Smooth muscle cell (in vitro differentiated cells): ENCODE measurements at regions not wholly inside any gene's neighbourhood (a gene's known extent, or its start where the extent isn't known, plus 50 kb on each side); places are given as distances from the start of the nearest gene placed in this dataset.

Experiments used
- DNase-seq: peaks from one replicate; lab custom pipeline; 2025; ENCODE audit not compliant: unreplicated experiment; lab: John Stamatoyannopoulos, UW
- H2AFZ ChIP-seq: fragments of 200-600 bp; sonication (generic); 2 replicates; pipeline ENCODE4 v1.6.0; 2016; ENCODE audit warnings: antibody characterized with exemption, low read depth, mild to moderate bottlenecking
- H3F3A ChIP-seq: fragments of 200-600 bp; sonication (generic); 2 replicates; pipeline ENCODE4 v1.6.0; 2017; ENCODE audit warnings: antibody characterized with exemption, low read depth
- H3K27ac ChIP-seq: fragments of 200-600 bp; sonication (generic); 2 replicates; pipeline ENCODE4 v1.5.1; 2016; ENCODE audit warnings: low read depth, mild to moderate bottlenecking
- H3K27me3 ChIP-seq: fragments of 200-600 bp; sonication (generic); 2 replicates; pipeline ENCODE4 v1.6.1; 2016; ENCODE audit warnings: low read depth, mild to moderate bottlenecking
- H3K36me3 ChIP-seq: fragments of 200-600 bp; sonication (generic); 2 replicates; pipeline ENCODE4 v1.5.1; 2016; ENCODE audit warnings: low read depth
- H3K4me1 ChIP-seq: fragments of 200-600 bp; sonication (generic); 2 replicates; pipeline ENCODE4 v1.5.1; 2016; ENCODE audit warnings: low read depth
- H3K4me2 ChIP-seq: fragments of 200-600 bp; sonication (generic); 2 replicates; pipeline ENCODE4 v1.6.0; 2016; ENCODE audit warnings: mild to moderate bottlenecking
- H3K4me3 ChIP-seq: fragments of 200-600 bp; sonication (generic); 2 replicates; pipeline ENCODE4 v1.5.1; 2016; ENCODE audit warnings: mild to moderate bottlenecking
- H3K79me2 ChIP-seq: fragments of 200-600 bp; sonication (generic); 2 replicates; pipeline ENCODE4 v1.6.0; 2016; ENCODE audit warnings: low read depth, mild to moderate bottlenecking
- H3K9ac ChIP-seq: fragments of 200-600 bp; sonication (generic); 2 replicates; pipeline ENCODE4 v1.6.0; 2016; ENCODE audit warnings: low read depth
- H3K9me3 ChIP-seq: fragments of 200-600 bp; sonication (generic); replicated peaks from 2 replicates; pipeline ENCODE4 v1.5.1; 2016; ENCODE audit warnings: low read depth
- H4K20me1 ChIP-seq: fragments of 200-600 bp; sonication (generic); 2 replicates; pipeline ENCODE4 v1.6.0; 2016; ENCODE audit warnings: low read depth
- CTCF ChIP-seq: fragments of 200-600 bp; sonication (generic); IDR thresholded peaks from 2 replicates; pipeline ENCODE4 v1.5.1; 2017; ENCODE audit warnings: borderline replicate concordance, mild to moderate bottlenecking, antibody characterized with exemption; ENCODE audit not compliant: insufficient read depth, poor library complexity, severe bottlenecking
- WGBS: methylation state at CpG from one replicate; pipeline ENCODE4 v1.1.7; 2016; ENCODE audit warnings: low lambda C conversion rate; 5-methylcytosine and 5-hydroxymethylcytosine counted together

DNA sequence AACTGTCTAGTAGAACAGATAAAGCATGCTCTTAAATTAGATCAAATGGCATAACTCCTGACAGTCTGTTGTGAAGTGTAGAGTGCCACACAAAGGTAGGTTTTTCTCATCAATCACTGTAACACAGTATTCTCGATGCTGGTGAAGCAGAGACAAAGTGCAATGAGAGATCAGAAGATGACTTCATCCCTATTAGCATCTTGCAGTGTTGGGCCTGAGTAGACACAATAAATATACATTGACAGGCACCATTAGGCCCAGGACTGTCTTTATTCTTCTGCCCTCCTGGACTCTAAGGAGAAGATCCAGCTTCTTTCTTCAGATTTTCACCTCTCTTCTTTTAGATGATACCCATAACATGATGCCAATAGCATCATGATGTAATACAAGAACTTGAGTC, 478.0 kb upstream of the TENM4 start:
- 89% methylated on average over 1 of the region's 1 CpG for WGBS
- Histone ChIP-seq H3K9me3 (no peaks in the 10 kb centered on the region), H3K4me2 (no peak overlapping the region), H3K4me1 (no peaks in the 10 kb centered on the region), H3K79me2 (no peaks in the 10 kb centered on the region), H3K4me3 (no peak overlapping the region), H4K20me1 (no peaks in the 10 kb centered on the region), H3K27ac (no peak overlapping the region), H2AFZ (no peak overlapping the region), H3F3A (no peaks in the 10 kb centered on the region), H3K9ac (no peak overlapping the region), H3K27me3 (peaks cover under 1% of the 10 kb centered on the region), H3K36me3 (no peaks in the 10 kb centered on the region)
- no peak for DNase-seq
- no peak for TF ChIP-seq CTCF

DNA sequence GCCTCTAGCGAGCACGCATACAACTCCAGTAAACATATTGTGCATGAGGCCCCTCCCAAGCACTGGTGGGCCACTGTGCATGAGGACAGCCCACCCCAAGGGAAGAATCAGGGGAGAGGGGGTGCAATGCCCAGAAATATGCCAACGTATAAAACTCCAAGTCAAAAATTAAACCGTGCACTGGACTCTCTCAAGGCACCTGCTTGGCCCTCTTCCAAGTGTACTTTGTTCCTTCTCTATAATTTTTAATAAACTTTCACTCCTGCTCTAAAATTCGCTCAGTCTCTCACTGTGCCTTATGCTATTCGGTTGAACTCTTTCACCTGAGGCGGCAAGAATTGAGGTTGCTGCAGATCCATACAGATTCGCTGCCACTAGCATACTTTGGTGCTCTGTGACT, 465.3 kb upstream of the TENM4 start:
- no peak overlapping the region for H3K9ac ChIP-seq
- WGBS: 93% methylated on average over 8 of the region's 8 CpGs
- no peaks in the 10 kb centered on the region for H3K4me1 ChIP-seq
- H2AFZ ChIP-seq: no peak overlapping the region
- DNase-seq: no peak
- H3K27me3 ChIP-seq: peaks cover 5% of the 10 kb centered on the region
- no peak overlapping the region for H3K27ac ChIP-seq
- H3K79me2 ChIP-seq: no peaks in the 10 kb centered on the region
- H4K20me1 ChIP-seq: no peaks in the 10 kb centered on the region
- H3K4me2 ChIP-seq: no peak overlapping the region
- TF ChIP-seq CTCF: no peak
- no peaks in the 10 kb centered on the region for H3F3A ChIP-seq
- no peaks in the 10 kb centered on the region for H3K36me3 ChIP-seq
- H3K4me3 ChIP-seq: no peak overlapping the region
- H3K9me3 ChIP-seq: no peaks in the 10 kb centered on the region

DNA sequence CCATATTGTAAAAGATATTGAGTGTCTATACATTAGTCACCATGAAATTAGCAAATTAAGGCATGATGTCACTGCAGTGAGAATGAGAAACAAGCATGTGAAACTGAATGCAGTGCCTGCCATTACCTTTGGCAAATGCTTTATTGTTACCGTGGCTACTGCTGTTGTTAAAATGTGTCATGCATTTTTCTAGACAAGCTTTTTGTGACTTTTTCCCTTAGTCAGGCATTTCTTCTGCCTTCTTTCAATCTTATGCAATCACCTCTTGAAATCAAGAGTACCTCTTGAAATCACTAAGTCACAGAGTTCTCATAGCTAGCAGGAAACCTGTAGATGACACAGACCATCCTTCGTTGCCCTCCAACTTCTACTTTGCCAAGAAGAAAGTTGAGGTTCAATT, 461.7 kb upstream of the TENM4 start:
- no peaks in the 10 kb centered on the region for H3K4me1 ChIP-seq
- no peak overlapping the region for H3K4me2 ChIP-seq
- H3K4me3 ChIP-seq: no peak overlapping the region
- H3K79me2 ChIP-seq: no peaks in the 10 kb centered on the region
- no peak for TF ChIP-seq CTCF
- no peaks in the 10 kb centered on the region for H4K20me1 ChIP-seq
- H3K36me3 ChIP-seq: no peaks in the 10 kb centered on the region
- 93% methylated on average over 2 of the region's 2 CpGs for WGBS
- H3K27ac ChIP-seq: no peak overlapping the region
- no peaks in the 10 kb centered on the region for H3K9me3 ChIP-seq
- DNase-seq: no peak
- no peak overlapping the region for H2AFZ ChIP-seq
- H3F3A ChIP-seq: no peaks in the 10 kb centered on the region
- H3K9ac ChIP-seq: no peak overlapping the region
- H3K27me3 ChIP-seq: no peaks in the 10 kb centered on the region

DNA sequence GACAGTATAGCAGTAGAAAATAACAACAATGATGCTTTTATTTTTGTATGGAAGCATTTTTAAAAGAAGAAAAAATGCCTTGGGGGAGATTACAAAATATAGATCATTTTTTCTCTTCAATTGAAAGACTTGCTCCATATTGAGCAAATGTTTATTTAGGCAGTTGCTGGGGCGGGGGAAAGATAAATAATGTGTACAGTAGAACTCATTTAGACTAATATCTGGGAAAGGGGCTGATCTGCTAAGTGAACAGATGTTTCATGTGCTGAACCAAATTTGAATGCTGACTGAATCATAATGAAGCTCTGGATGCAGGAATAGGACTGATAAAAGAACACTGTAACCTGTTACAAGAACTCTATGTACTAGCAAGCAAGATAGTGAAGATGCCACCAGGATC, 457.1 kb upstream of the TENM4 start:
- Histone ChIP-seq H3K9ac (no peak overlapping the region), H3F3A (no peaks in the 10 kb centered on the region), H3K4me3 (no peak overlapping the region), H3K27ac (peak overlapping the region; percentile 14), H3K36me3 (no peaks in the 10 kb centered on the region), H3K4me1 (no peaks in the 10 kb centered on the region), H3K79me2 (no peaks in the 10 kb centered on the region), H4K20me1 (no peaks in the 10 kb centered on the region), H3K27me3 (peaks cover 6% of the 10 kb centered on the region), H2AFZ (no peak overlapping the region), H3K4me2 (no peak overlapping the region), H3K9me3 (no peaks in the 10 kb centered on the region)
- WGBS: 90% methylated on average over 1 of the region's 1 CpG
- no peak for DNase-seq
- TF ChIP-seq CTCF: no peak
